ENCODE measurements at regions not wholly inside any gene's neighbourhood (a gene's known extent, or its start where the extent isn't known, plus 50 kb on each side); places are given as distances from the start of the nearest gene placed in this dataset.

DNA sequence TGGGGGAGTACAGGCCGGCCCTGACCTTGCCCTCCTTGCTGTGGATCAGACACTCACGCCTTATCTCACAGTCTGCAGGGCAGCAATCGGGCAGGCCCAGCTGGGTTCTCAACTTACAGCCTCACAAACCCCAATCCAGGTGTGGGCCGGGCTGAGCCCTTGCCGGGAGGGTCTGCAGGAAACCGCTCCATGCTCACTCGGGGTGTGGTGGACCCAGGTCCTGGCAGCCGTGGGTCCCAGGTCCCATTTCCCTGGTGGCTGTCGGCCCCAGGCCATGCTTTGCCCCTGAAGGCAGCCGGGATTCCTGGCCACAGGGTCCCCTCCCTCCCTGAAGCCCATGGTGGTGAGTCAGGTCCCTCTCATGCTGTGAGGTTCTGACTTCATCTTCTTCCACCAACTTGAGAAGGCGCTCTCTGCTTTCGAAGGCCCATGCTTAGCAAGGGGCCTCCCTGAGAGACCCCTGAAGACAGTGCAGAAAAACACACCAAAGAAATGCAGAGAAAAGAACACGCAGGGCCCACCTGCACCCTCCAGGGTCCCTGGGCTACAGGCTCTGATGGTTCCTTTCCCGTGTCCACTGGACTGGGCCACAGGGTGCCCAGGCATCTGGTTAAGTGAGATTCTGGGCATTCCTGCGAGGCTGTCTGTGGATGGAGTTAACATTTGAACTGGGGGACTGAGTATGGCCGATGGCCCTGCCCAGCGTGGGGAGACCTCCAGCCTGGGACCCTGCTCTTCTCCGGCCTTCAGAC lies 588.2 kb downstream of the BRD1 start:
- no peak for TF ChIP-seq ZNF565 (CRISPR knock-in tag; conservative IDR thresholded peaks at IDR 0.05; ENCODE audit: low read depth)
- TF ChIP-seq TCF4 (CRISPR knock-in tag; IDR thresholded peaks at IDR 0.05; ENCODE audit: borderline replicate concordance): no peak
- no peak for TF ChIP-seq POU6F1 (CRISPR knock-in tag; IDR thresholded peaks at IDR 0.05; ENCODE audit: borderline replicate concordance, low read depth)
- TF ChIP-seq ZNF70 (CRISPR knock-in tag; IDR thresholded peaks at IDR 0.05): no peak
- TF ChIP-seq TOX (CRISPR knock-in tag; IDR thresholded peaks at IDR 0.05; ENCODE audit: borderline replicate concordance): no peak
- no peak for TF ChIP-seq ZFP30 (CRISPR knock-in tag; IDR thresholded peaks at IDR 0.05)
- TF ChIP-seq SNAI2 (CRISPR knock-in tag; IDR thresholded peaks at IDR 0.05): no peak
- no peak for TF ChIP-seq ISL1 (CRISPR knock-in tag; IDR thresholded peaks at IDR 0.05)
- no peak for TF ChIP-seq PPARA (CRISPR knock-in tag; IDR thresholded peaks at IDR 0.05; ENCODE audit: borderline replicate concordance)
- ATAC-seq: no peak

DNA sequence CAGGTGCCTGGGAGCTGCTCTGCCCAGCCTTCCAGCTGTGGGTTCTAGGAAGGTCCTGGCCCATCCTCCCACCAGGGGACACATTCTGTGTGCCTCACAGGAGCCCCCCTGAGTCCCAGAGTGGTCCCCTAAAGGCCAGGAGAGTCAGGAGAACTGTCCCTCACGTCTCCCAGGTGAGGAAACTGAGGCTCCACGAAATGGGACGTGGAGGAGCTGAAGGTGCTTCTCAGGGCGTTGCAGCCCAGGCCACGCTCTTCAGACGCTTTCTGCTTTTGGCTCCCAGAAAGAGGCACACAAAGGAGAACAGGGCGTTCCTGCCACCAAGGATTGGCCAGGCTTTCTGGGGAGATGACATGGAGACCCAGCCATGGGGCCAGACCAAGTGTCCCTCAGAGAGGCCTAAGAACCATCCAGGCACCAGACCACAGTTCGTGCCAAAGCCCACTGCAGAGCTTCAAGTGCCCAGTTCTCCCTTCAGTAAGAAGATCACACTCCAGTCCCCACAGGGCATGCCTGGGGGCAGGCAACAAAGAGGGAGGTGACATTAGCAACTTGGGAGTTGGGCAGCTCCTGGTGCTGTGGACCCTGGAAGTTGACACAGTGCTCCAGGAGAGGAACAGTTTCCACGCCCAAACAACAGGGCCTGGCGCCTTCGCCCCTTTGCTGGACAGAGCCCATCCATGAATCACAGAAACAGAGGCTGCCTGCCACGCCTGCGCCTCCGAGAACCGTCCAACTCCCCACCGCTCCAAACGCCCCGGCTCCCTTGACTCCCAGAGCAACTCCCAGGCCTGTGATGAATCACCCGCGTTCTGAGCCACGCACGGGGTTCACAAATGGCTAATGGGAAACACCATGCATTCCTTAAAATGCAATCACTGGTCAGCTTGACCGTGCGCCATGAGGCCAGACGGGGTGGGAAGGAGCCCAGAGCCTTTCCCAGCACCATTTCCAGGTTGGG lies 589.2 kb downstream of the BRD1 start:
- no peak for ATAC-seq
- TF ChIP-seq, protein P1, sequence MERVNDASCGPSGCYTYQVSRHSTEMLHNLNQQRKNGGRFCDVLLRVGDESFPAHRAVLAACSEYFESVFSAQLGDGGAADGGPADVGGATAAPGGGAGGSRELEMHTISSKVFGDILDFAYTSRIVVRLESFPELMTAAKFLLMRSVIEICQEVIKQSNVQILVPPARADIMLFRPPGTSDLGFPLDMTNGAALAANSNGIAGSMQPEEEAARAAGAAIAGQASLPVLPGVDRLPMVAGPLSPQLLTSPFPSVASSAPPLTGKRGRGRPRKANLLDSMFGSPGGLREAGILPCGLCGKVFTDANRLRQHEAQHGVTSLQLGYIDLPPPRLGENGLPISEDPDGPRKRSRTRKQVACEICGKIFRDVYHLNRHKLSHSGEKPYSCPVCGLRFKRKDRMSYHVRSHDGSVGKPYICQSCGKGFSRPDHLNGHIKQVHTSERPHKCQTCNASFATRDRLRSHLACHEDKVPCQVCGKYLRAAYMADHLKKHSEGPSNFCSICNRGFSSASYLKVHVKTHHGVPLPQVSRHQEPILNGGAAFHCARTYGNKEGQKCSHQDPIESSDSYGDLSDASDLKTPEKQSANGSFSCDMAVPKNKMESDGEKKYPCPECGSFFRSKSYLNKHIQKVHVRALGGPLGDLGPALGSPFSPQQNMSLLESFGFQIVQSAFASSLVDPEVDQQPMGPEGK (CRISPR knock-in tag; IDR thresholded peaks at IDR 0.05; ENCODE audit: borderline replicate concordance): no peak
- TF ChIP-seq ZNF8 (CRISPR knock-in tag; IDR thresholded peaks at IDR 0.05) (no peak), CSRNP3 (CRISPR knock-in tag; IDR thresholded peaks at IDR 0.05) (no peak), ESRRG (CRISPR knock-in tag; IDR thresholded peaks at IDR 0.05) (no peak), POU6F1 (CRISPR knock-in tag; IDR thresholded peaks at IDR 0.05; ENCODE audit: borderline replicate concordance, low read depth) (no peak), SNAI2 (CRISPR knock-in tag; IDR thresholded peaks at IDR 0.05) (no peak), RARB (CRISPR knock-in tag; IDR thresholded peaks at IDR 0.05) (no peak), ZFP3 (CRISPR knock-in tag; IDR thresholded peaks at IDR 0.05) (no peak), CSDC2 (CRISPR knock-in tag; IDR thresholded peaks at IDR 0.05) (no peak), ZFP30 (CRISPR knock-in tag; IDR thresholded peaks at IDR 0.05) (no peak), TCF4 (CRISPR knock-in tag; IDR thresholded peaks at IDR 0.05; ENCODE audit: borderline replicate concordance) (no peak), PPARA (CRISPR knock-in tag; IDR thresholded peaks at IDR 0.05; ENCODE audit: borderline replicate concordance) (no peak), ARNTL (CRISPR knock-in tag; IDR thresholded peaks at IDR 0.05; ENCODE audit: borderline replicate concordance, low read depth) (no peak), BACH2 (CRISPR knock-in tag; IDR thresholded peaks at IDR 0.05; ENCODE audit: borderline replicate concordance) (no peak), TOX (CRISPR knock-in tag; IDR thresholded peaks at IDR 0.05; ENCODE audit: borderline replicate concordance) (no peak), GLIS3 (CRISPR knock-in tag; IDR thresholded peaks at IDR 0.05) (no peak), ZC3H10 (CRISPR knock-in tag; IDR thresholded peaks at IDR 0.05) (no peak), ZNF565 (CRISPR knock-in tag; conservative IDR thresholded peaks at IDR 0.05; ENCODE audit: low read depth) (no peak), OSR1 (CRISPR knock-in tag; IDR thresholded peaks at IDR 0.05) (no peak)
- TF ChIP-seq, protein P2, sequence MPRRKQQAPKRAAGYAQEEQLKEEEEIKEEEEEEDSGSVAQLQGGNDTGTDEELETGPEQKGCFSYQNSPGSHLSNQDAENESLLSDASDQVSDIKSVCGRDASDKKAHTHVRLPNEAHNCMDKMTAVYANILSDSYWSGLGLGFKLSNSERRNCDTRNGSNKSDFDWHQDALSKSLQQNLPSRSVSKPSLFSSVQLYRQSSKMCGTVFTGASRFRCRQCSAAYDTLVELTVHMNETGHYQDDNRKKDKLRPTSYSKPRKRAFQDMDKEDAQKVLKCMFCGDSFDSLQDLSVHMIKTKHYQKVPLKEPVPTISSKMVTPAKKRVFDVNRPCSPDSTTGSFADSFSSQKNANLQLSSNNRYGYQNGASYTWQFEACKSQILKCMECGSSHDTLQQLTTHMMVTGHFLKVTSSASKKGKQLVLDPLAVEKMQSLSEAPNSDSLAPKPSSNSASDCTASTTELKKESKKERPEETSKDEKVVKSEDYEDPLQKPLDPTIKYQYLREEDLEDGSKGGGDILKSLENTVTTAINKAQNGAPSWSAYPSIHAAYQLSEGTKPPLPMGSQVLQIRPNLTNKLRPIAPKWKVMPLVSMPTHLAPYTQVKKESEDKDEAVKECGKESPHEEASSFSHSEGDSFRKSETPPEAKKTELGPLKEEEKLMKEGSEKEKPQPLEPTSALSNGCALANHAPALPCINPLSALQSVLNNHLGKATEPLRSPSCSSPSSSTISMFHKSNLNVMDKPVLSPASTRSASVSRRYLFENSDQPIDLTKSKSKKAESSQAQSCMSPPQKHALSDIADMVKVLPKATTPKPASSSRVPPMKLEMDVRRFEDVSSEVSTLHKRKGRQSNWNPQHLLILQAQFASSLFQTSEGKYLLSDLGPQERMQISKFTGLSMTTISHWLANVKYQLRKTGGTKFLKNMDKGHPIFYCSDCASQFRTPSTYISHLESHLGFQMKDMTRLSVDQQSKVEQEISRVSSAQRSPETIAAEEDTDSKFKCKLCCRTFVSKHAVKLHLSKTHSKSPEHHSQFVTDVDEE (CRISPR knock-in tag; IDR thresholded peaks at IDR 0.05): no peak

Measured in SK-N-SH treated with all-trans-retinoic acid at 6 μM for 48 hours (cell line).